IMR-90 (cell line): ENCODE measurements at regions not wholly inside any gene's neighbourhood (a gene's known extent, or its start where the extent isn't known, plus 50 kb on each side); places are given as distances from the start of the nearest gene placed in this dataset.

Source experiments
- ATAC-seq: fragments of 200-7000 bp; cut with Tn5 transposase; 2 replicates; pipeline ENCODE4 v1.9.1; 2020; ENCODE audit warnings: low read depth, mild to moderate bottlenecking, moderate library complexity
- BruUV-seq: library from RNA; stranded (reverse); fragments of 400-500 nt; replicated peaks from 2 replicates; lab custom pipeline; 2021; lab: Mats Ljungman, UMichigan
- CTCF ChIA-PET: fragments of 300-600 bp; formaldehyde crosslinking; extraction: SDS; loops from one replicate; lab custom pipeline; 2021; ENCODE audit warnings: antibody characterized with exemption; lab: Yijun Ruan, JAX
- POLR2A ChIA-PET: fragments of 300-600 bp; sonication (Branson Sonifier 250); formaldehyde crosslinking; loops from one replicate; lab custom pipeline; 2022; ENCODE audit warnings: antibody characterized with exemption; ENCODE audit not compliant: unreplicated experiment; lab: Charles Lee
- DNase-seq: peaks from one replicate; pipeline ENCODE4 v3.0.0; 2013
- H2AFZ ChIP-seq: replicated peaks from 2 replicates; pipeline ENCODE3; 2013; ENCODE audit warnings: low read length, mild to moderate bottlenecking; ENCODE audit not compliant: poor library complexity
- H2AK5ac ChIP-seq: 2 replicates; pipeline ENCODE4 v1.6.1; 2013; ENCODE audit warnings: low read depth, low read length, inconsistent platforms
- H2AK9ac ChIP-seq: replicated peaks from 2 replicates; pipeline ENCODE3; 2013; ENCODE audit warnings: mild to moderate bottlenecking, low read depth, low read length, moderate library complexity; ENCODE audit not compliant: poor library complexity
- H2BK120ac ChIP-seq: 2 replicates; pipeline ENCODE4 v1.6.1; 2013; ENCODE audit warnings: low read depth, low read length, inconsistent platforms
- H2BK15ac ChIP-seq: 3 replicates; pipeline ENCODE4 v1.6.1; 2013; ENCODE audit warnings: low read depth, low read length, inconsistent platforms
- H2BK20ac ChIP-seq: 2 replicates; pipeline ENCODE4 v1.6.1; 2013; ENCODE audit warnings: low read depth, mild to moderate bottlenecking, inconsistent platforms, low read length, moderate library complexity
- H2BK5ac ChIP-seq: 2 replicates; pipeline ENCODE4 v1.6.1; 2013; ENCODE audit warnings: mild to moderate bottlenecking, low read depth, low read length, inconsistent platforms; ENCODE audit not compliant: poor library complexity, severe bottlenecking
- H3K14ac ChIP-seq: replicated peaks from 2 replicates; pipeline ENCODE4 v1.6.1; 2013; ENCODE audit warnings: low read depth, low read length, inconsistent platforms
- H3K18ac ChIP-seq: 2 replicates; pipeline ENCODE4 v1.6.1; 2013; ENCODE audit warnings: low read depth, low read length, control low read depth
- H3K23ac ChIP-seq: 2 replicates; pipeline ENCODE4 v1.6.1; 2013; ENCODE audit warnings: low read depth, low read length, inconsistent platforms
- H3K27ac ChIP-seq: 2 replicates; pipeline ENCODE4 v1.5.1; 2013; ENCODE audit warnings: mild to moderate bottlenecking, control low read depth, low read length; ENCODE audit not compliant: insufficient read depth
- H3K27me3 ChIP-seq: 2 replicates; pipeline ENCODE4 v1.6.1; 2013; ENCODE audit warnings: low read length; ENCODE audit not compliant: control insufficient read depth, insufficient read depth
- H3K36me3 ChIP-seq: 2 replicates; pipeline ENCODE4 v1.6.1; 2013; ENCODE audit warnings: low read length, mixed read lengths; ENCODE audit not compliant: control insufficient read depth, insufficient read depth
- H3K4ac ChIP-seq: 2 replicates; pipeline ENCODE4 v1.6.1; 2013; ENCODE audit warnings: low read depth, low read length, inconsistent platforms
- H3K4me1 ChIP-seq: 2 replicates; pipeline ENCODE4 v1.6.1; 2013; ENCODE audit warnings: low read length, mixed read lengths; ENCODE audit not compliant: control insufficient read depth, insufficient read depth
- H3K4me2 ChIP-seq: 2 replicates; pipeline ENCODE4 v1.6.1; 2013; ENCODE audit warnings: low read depth, mild to moderate bottlenecking, control low read depth, low read length, moderate library complexity
- H3K4me3 ChIP-seq: 2 replicates; pipeline ENCODE4 v1.5.1; 2013; ENCODE audit warnings: low read depth, mild to moderate bottlenecking, control low read depth, low read length, moderate library complexity; ENCODE audit not compliant: insufficient read depth
- H3K56ac ChIP-seq: 2 replicates; pipeline ENCODE4 v1.6.1; 2013; ENCODE audit warnings: low read length, inconsistent platforms; ENCODE audit not compliant: insufficient read depth; ENCODE audit errors: extremely low read depth
- H3K79me1 ChIP-seq, 2 experiments: 2 replicates each; pipeline ENCODE4 v1.6.1; 2013; ENCODE audit warnings: low read length in 2 of 2, inconsistent platforms in 1 of 2, low read depth in 1 of 2
- H3K9ac ChIP-seq: 2 replicates; pipeline ENCODE4 v1.6.1; 2013; ENCODE audit warnings: low read depth, low read length, control low read depth
- H3K9me1 ChIP-seq: 2 replicates; pipeline ENCODE4 v1.6.1; 2013; ENCODE audit warnings: low read length, inconsistent platforms; ENCODE audit not compliant: insufficient read depth
- H3K9me3 ChIP-seq: 2 replicates; pipeline ENCODE4 v1.6.1; 2013; ENCODE audit warnings: low read length; ENCODE audit not compliant: control insufficient read depth, insufficient read depth
- H4K20me1 ChIP-seq: 2 replicates; pipeline ENCODE4 v1.6.1; 2013; ENCODE audit warnings: low read length, inconsistent platforms; ENCODE audit not compliant: insufficient read depth
- H4K5ac ChIP-seq: 2 replicates; pipeline ENCODE4 v1.6.1; 2013; ENCODE audit warnings: mild to moderate bottlenecking, low read depth, low read length, control low read depth
- H4K8ac ChIP-seq, 2 experiments: 2 replicates each; pipeline ENCODE4 v1.6.1; 2013; ENCODE audit warnings: low read depth in 2 of 2, low read length in 2 of 2, control low read depth in 1 of 2, inconsistent platforms in 1 of 2
- H4K91ac ChIP-seq: 2 replicates; pipeline ENCODE4 v1.6.1; 2013; ENCODE audit warnings: low read depth, low read length, inconsistent platforms; ENCODE audit not compliant: insufficient read depth
- BHLHE40 ChIP-seq: fragments of 150-350 bp; IDR thresholded peaks from 2 replicates; pipeline ENCODE4 v1.6.1; 2016; ENCODE audit warnings: mild to moderate bottlenecking, low read depth, low read length
- CHD1 ChIP-seq: IDR thresholded peaks from 2 replicates; pipeline ENCODE4 v1.6.1; 2012; ENCODE audit warnings: low read depth, low read length, improper control_type of control experiment
- CTCF ChIP-seq: conservative IDR thresholded peaks from 2 replicates; pipeline ENCODE4 v1.5.1; 2012; ENCODE audit warnings: mild to moderate bottlenecking, low read depth, low read length, improper control_type of control experiment
- ELK1 ChIP-seq: fragments of 150-350 bp; IDR thresholded peaks from 2 replicates; pipeline ENCODE4 v1.6.1; 2016; ENCODE audit warnings: low read depth, mild to moderate bottlenecking, low read length, moderate library complexity, borderline replicate concordance
- FOS ChIP-seq: fragments of 150-350 bp; IDR thresholded peaks from 2 replicates; pipeline ENCODE4 v1.6.1; 2016; ENCODE audit warnings: low read depth, low read length
- MAFK ChIP-seq: IDR thresholded peaks from 2 replicates; pipeline ENCODE4 v1.6.1; 2012; ENCODE audit warnings: low read depth, low read length, improper control_type of control experiment
- MAZ ChIP-seq: IDR thresholded peaks from 2 replicates; pipeline ENCODE4 v1.6.1; 2012; ENCODE audit warnings: low read depth, mild to moderate bottlenecking, low read length, improper control_type of control experiment, moderate library complexity, borderline replicate concordance
- MXI1 ChIP-seq: IDR thresholded peaks from 2 replicates; pipeline ENCODE4 v1.6.1; 2012; ENCODE audit warnings: low read depth, mild to moderate bottlenecking, low read length, moderate library complexity, borderline replicate concordance
- NFE2L2 ChIP-seq: fragments of 150-350 bp; IDR thresholded peaks from 2 replicates; pipeline ENCODE4 v1.6.1; 2016; ENCODE audit warnings: low read depth, mild to moderate bottlenecking, low read length
- POLR2A ChIP-seq: IDR thresholded peaks from 2 replicates; pipeline ENCODE4 v1.6.1; 2012; ENCODE audit warnings: mild to moderate bottlenecking, low read depth, low read length
- RAD21 ChIP-seq: IDR thresholded peaks from 2 replicates; pipeline ENCODE4 v1.6.1; 2012; ENCODE audit warnings: low read length, improper control_type of control experiment
- RCOR1 ChIP-seq: IDR thresholded peaks from 2 replicates; pipeline ENCODE4 v1.6.1; 2012; ENCODE audit warnings: mild to moderate bottlenecking, low read length, improper control_type of control experiment; ENCODE audit not compliant: insufficient replicate concordance
- RFX5 ChIP-seq: IDR thresholded peaks from 2 replicates; pipeline ENCODE4 v1.8.0; 2012; ENCODE audit warnings: low read depth, mild to moderate bottlenecking, low read length, moderate library complexity
- SMC3 ChIP-seq: fragments of 150-350 bp; IDR thresholded peaks from 2 replicates; pipeline ENCODE4 v1.6.1; 2016; ENCODE audit warnings: low read depth, mild to moderate bottlenecking, antibody characterized with exemption, low read length, moderate library complexity
- USF2 ChIP-seq: fragments of 150-350 bp; IDR thresholded peaks from 2 replicates; pipeline ENCODE4 v1.6.1; 2017; ENCODE audit warnings: mild to moderate bottlenecking, antibody characterized with exemption, low read length, low read depth
- WGBS, 2 experiments: methylation state at CpG; one replicate each; pipeline versions ENCODE4 v1.1.5 to v1.1.7; 2013; ENCODE audit warnings: missing lambda C conversion rate in 2 of 2; ENCODE audit not compliant: insufficient read length in 1 of 2; ENCODE audit errors: extremely low coverage in 2 of 2; 5-methylcytosine and 5-hydroxymethylcytosine counted together
- dilution Hi-C: fragments of 300-500 bp; cut with HindIII; formaldehyde crosslinking; loops from one replicate; pipeline ENCODE4 v1.14.3; 2018; ENCODE audit warnings: low sequenced_read_pairs; ENCODE audit not compliant: unreplicated experiment
- in situ Hi-C: fragments of 300-500 bp; cut with MboI; formaldehyde crosslinking; loops from 3 replicates; pipeline ENCODE4 v1.14.3; 2019; ENCODE audit warnings: low sequenced_read_pairs, inconsistent platforms, mixed read lengths
- intact Hi-C: fragments of 100-400 bp; cut with micrococcal nuclease; formaldehyde crosslinking; loops from 2 replicates; pipeline ENCODE4 v1.10.0; 2022

- no peak overlapping the region for H2AK9ac ChIP-seq
- H4K5ac ChIP-seq = no peak overlapping the region
- ChIA-PET CTCF (interaction anchor here (0.6 kb wide), 1 partner anchor 10 kb away, joined by 5 read pairs; no protein-coding TSS in a partner anchor), POLR2A (no interaction called here)
- H2BK5ac ChIP-seq = no peak overlapping the region
- H3K18ac ChIP-seq = no peak overlapping the region
- H3K4me1 ChIP-seq = no peaks in the 10 kb centered on the region
- no peaks in the 10 kb centered on the region for H3K27me3 ChIP-seq
- dilution Hi-C loops (no loop called here), in situ Hi-C loops (no loop called here), intact Hi-C loops (no loop called here)
- no peak overlapping the region for H4K91ac ChIP-seq
- no peaks in the 10 kb centered on the region for H4K20me1 ChIP-seq
- H2AK5ac ChIP-seq = no peak overlapping the region
- no CpG with 5 or more reads among the region's 3 CpGs for WGBS, 2 experiments
- H4K8ac ChIP-seq = no peak overlapping the region
- TF ChIP-seq FOS = no peak
- no peak for TF ChIP-seq MAZ
- no peak for TF ChIP-seq MAFK
- TF ChIP-seq POLR2A = no peak
- no peak for TF ChIP-seq BHLHE40
- no peak for TF ChIP-seq SMC3
- TF ChIP-seq RCOR1 = no peak
- TF ChIP-seq CTCF = no peak
- no peak for TF ChIP-seq RFX5
- no peak for TF ChIP-seq CHD1
- no peak for TF ChIP-seq RAD21
- TF ChIP-seq USF2 = no peak
- no peak for TF ChIP-seq MXI1
- TF ChIP-seq NFE2L2 = no peak
- no peak for TF ChIP-seq ELK1
- no peak for DNase-seq
- H2AFZ ChIP-seq = no peak overlapping the region
- no peak overlapping the region for H2BK120ac ChIP-seq
- H3K9ac ChIP-seq = no peak overlapping the region
- H3K79me1 ChIP-seq = no peaks in the 10 kb centered on the region
- H3K9me1 ChIP-seq = no peaks in the 10 kb centered on the region
- H3K4me3 ChIP-seq = no peak overlapping the region
- no peak overlapping the region for H3K27ac ChIP-seq
- ATAC-seq = no peak
- H3K56ac ChIP-seq = no peak overlapping the region
- H3K14ac ChIP-seq = no peak overlapping the region
- H3K9me3 ChIP-seq = no peaks in the 10 kb centered on the region
- BruUV-seq = no TSS peak
- H3K36me3 ChIP-seq = no peaks in the 10 kb centered on the region
- H2BK20ac ChIP-seq = no peak overlapping the region
- no peak overlapping the region for H2BK15ac ChIP-seq
- no peak overlapping the region for H3K23ac ChIP-seq
- H3K4me2 ChIP-seq = no peak overlapping the region
- H3K4ac ChIP-seq = no peak overlapping the region
Observed at GRCh38 chrX:25198253-25198652, 182.5 kb upstream of the ARX start.
